ENCODE measurements at regions not wholly inside any gene's neighbourhood (a gene's known extent, or its start where the extent isn't known, plus 50 kb on each side); places are given as distances from the start of the nearest gene placed in this dataset.
"Not testable (repeated sequence)": the region's sequence is repeated elsewhere in the genome, so short reads cannot be mapped to it uniquely, and the experiment has no call there.

- not testable (repeated sequence) for H3K4me2 ChIP-seq, H3K27ac ChIP-seq, H3K27me3 ChIP-seq, H3K36me3 ChIP-seq, H3K4me3 ChIP-seq, H3K9ac ChIP-seq, H4K20me1 ChIP-seq
- H3K9me3 ChIP-seq = peaks cover 40% of the 10 kb centered on the region
- peaks cover 15% of the 10 kb centered on the region for H3K4me1 ChIP-seq
These were observed 77.5 kb downstream of the SNX5 start for GRCh38 chr20:17891131-17891530.

DNA sequence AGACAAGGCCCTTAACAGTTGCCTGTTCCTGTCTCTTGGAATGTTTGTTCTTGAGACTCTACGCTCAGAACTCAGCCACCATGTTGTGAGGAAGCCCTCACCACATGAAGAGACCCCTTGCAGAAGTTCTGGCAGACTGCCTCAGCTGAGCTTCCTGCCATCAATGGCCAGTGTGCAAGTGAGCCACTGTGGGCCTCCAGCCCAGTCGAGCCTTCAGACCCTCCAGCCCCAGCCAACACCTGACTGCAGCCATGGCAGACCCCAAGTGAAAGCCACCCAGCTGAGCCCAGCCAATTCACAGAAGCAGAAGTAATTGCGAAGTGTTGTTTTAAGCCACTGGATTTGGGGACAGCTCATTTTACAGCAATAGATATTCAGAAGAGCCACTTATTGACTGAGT is 78.3 kb downstream of the SNX5 start:
- H3K27ac ChIP-seq = no peak overlapping the region
- H3K4me2 ChIP-seq = no peak overlapping the region
- H3K9me3 ChIP-seq = peaks cover 40% of the 10 kb centered on the region
- no peak overlapping the region for H3K4me3 ChIP-seq
- no peaks in the 10 kb centered on the region for H3K36me3 ChIP-seq
- no peak overlapping the region for H3K9ac ChIP-seq
- no peaks in the 10 kb centered on the region for H4K20me1 ChIP-seq
- TF ChIP-seq Cebpa-rat (IDR thresholded peaks at IDR 0.05) = no peak
- H3K27me3 ChIP-seq = no peaks in the 10 kb centered on the region
- peaks cover 13% of the 10 kb centered on the region for H3K4me1 ChIP-seq

GRCh38 chr20:17889226-17889625 is 79.4 kb downstream of the SNX5 start:
- Histone ChIP-seq H4K20me1 (no peaks in the 10 kb centered on the region), H3K9me3 (peaks cover 40% of the 10 kb centered on the region), H3K4me2 (no peak overlapping the region), H3K36me3 (no peaks in the 10 kb centered on the region), H3K27me3 (no peaks in the 10 kb centered on the region), H3K27ac (no peak overlapping the region), H3K4me1 (peaks cover 13% of the 10 kb centered on the region), H3K4me3 (no peak overlapping the region), H3K9ac (no peak overlapping the region)
- TF ChIP-seq Cebpa-rat (IDR thresholded peaks at IDR 0.05) = no peak

DNA sequence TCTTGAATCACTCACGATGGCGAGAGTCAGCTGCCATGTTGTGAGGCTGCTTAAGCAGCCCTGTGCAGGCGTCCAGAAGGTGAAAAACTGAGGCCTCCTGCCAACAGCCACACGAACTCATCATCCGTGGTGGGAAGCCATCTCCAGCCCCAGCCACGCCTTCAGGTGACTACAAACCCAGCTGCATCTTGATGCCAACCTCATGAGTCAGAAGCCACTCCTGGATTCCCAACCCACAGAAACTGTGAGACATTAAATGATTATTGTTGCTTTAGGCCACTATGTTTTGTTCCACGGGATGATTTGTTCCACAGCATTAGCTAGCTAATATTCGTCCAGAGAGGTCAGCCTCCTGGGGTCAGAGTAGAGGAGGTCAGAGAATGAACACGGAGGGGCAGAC is 80.5 kb downstream of the SNX5 start:
- H3K27me3 ChIP-seq = no peaks in the 10 kb centered on the region
- H3K36me3 ChIP-seq = no peaks in the 10 kb centered on the region
- no peaks in the 10 kb centered on the region for H4K20me1 ChIP-seq
- TF ChIP-seq Cebpa-rat (IDR thresholded peaks at IDR 0.05) = no peak
- H3K9me3 ChIP-seq = peaks cover 40% of the 10 kb centered on the region
- H3K27ac ChIP-seq = no peak overlapping the region
- no peak overlapping the region for H3K4me2 ChIP-seq
- no peak overlapping the region for H3K9ac ChIP-seq
- H3K4me1 ChIP-seq = peaks cover 19% of the 10 kb centered on the region
- H3K4me3 ChIP-seq = no peak overlapping the region

DNA sequence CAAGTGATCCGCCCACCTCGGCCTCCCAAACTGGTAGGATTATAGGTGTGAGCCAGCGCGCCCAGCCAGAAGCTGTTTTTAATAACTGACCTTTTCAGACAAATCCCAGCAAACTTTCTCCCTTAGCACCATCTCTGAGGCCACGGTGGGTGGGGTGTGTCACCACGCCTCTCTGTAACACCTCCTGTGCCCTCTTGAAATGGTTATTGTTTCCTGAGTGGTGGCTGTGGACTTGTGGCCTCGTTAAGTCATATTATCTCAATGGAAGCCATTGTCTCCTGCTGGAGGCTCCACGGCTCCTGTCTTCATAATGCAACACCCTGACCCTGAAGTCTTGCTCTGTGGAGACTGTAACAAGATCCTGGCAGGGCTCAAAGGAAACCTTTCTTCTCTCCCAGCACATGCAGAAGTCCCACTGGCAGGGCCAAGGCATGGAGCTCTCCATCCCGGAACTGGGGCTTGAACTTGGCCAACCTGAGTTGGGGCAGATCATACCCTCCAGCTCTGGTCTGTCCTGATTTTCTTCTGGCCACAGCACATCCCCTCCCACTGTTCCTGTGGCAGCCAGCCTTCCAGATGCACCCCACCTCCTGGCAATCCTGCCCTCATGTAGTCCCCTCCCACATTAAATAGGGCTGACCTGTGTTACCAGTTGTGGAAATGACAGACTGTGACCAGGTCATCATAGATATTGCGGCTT is 81.1 kb downstream of the SNX5 start:
- no peak for TF ChIP-seq Cebpa-rat (IDR thresholded peaks at IDR 0.05)
- no peak overlapping the region for H3K27ac ChIP-seq
- H3K9me3 ChIP-seq = peaks cover 35% of the 10 kb centered on the region
- no peaks in the 10 kb centered on the region for H3K27me3 ChIP-seq
- no peaks in the 10 kb centered on the region for H4K20me1 ChIP-seq
- no peak overlapping the region for H3K4me2 ChIP-seq
- H3K36me3 ChIP-seq = no peaks in the 10 kb centered on the region
- peaks cover 20% of the 10 kb centered on the region for H3K4me1 ChIP-seq
- no peak overlapping the region for H3K9ac ChIP-seq
- H3K4me3 ChIP-seq = no peak overlapping the region

DNA sequence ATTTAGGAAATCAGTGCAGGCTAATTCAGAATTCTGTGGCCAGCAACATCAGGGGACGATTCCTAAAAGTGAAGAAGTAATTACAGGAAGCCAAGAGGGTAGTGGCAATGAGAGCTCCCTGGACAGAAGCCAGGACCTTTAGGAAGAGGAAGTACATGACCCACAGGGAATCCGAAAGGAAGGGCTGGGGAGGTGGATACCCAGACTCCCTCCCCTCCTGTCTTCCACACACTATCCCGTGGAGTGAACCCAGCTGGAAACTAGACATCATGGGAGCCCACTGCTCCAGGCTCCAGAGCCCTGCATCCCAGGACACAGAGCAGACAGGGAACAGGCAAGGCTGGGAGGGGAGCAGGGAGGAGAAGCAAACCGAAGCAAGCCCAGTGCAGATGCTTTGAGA is 83.0 kb downstream of the SNX5 start:
- H3K4me1 ChIP-seq = peaks cover 22% of the 10 kb centered on the region
- no peaks in the 10 kb centered on the region for H3K36me3 ChIP-seq
- no peak overlapping the region for H3K27ac ChIP-seq
- peak overlapping the region; percentile 42 for H3K4me2 ChIP-seq
- no peaks in the 10 kb centered on the region for H3K27me3 ChIP-seq
- TF ChIP-seq Cebpa-rat (IDR thresholded peaks at IDR 0.05) = no peak
- H3K9me3 ChIP-seq = peaks cover 17% of the 10 kb centered on the region
- H4K20me1 ChIP-seq = no peaks in the 10 kb centered on the region
- no peak overlapping the region for H3K4me3 ChIP-seq
- no peak overlapping the region for H3K9ac ChIP-seq

- peaks cover 13% of the 10 kb centered on the region for H3K9me3 ChIP-seq
- peaks cover 26% of the 10 kb centered on the region for H3K4me1 ChIP-seq
- no peaks in the 10 kb centered on the region for H4K20me1 ChIP-seq
- TF ChIP-seq Cebpa-rat (IDR thresholded peaks at IDR 0.05) = no peak
- H3K27ac ChIP-seq = no peak overlapping the region
- H3K36me3 ChIP-seq = no peaks in the 10 kb centered on the region
- H3K4me3 ChIP-seq = no peak overlapping the region
- no peaks in the 10 kb centered on the region for H3K27me3 ChIP-seq
- peak overlapping the region; percentile 42 for H3K4me2 ChIP-seq
- H3K9ac ChIP-seq = no peak overlapping the region
These were observed 83.5 kb downstream of the SNX5 start for GRCh38 chr20:17885076-17885475.

DNA sequence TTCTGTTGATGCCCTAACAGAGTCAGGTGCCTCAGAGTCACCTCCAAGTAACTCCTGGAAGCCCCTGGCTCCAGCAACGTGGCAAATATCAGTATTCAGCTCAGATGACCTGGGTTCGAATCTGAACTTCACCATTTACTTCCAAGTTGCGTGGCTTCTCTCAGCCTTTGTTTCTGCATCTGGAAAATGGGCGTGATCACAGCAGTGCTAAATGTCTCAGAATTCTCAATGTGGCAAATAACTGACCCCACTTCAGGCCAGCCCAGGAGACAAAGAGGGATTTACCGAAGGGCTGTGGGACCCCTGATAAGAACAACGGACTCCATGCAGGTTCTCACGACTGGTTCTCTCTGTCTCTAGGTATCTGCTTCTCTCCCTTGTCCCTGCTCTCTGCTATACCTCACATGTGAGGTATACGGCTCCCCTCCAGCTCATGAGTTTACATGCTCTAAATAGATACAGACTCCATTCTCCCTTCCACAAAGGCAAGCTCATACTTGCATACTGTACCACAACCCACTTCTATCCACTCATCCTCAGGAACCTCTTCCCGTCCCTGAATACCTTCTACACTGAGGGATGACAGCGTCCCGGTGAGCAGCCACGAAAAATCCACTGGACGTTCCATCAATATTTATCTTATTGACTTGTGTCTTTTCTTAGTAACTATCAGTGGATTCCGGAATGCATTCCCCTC is 84.1 kb downstream of the SNX5 start:
- Histone ChIP-seq H3K4me2 (0 out of 2 replicates have a peak overlapping the region, but pooled peaks have one; percentile 42), H3K4me3 (no peak overlapping the region), H3K27me3 (no peaks in the 10 kb centered on the region), H3K9ac (no peak overlapping the region), H4K20me1 (no peaks in the 10 kb centered on the region), H3K36me3 (no peaks in the 10 kb centered on the region), H3K4me1 (peaks cover 32% of the 10 kb centered on the region), H3K27ac (no peak overlapping the region), H3K9me3 (peaks cover 6% of the 10 kb centered on the region)
- TF ChIP-seq Cebpa-rat (IDR thresholded peaks at IDR 0.05) = no peak

GRCh38 chr20:17883592-17884306 is 84.8 kb downstream of the SNX5 start:
- no peaks in the 10 kb centered on the region for H4K20me1 ChIP-seq
- H3K4me1 ChIP-seq = peaks cover 39% of the 10 kb centered on the region
- no peaks in the 10 kb centered on the region for H3K36me3 ChIP-seq
- H3K27me3 ChIP-seq = no peaks in the 10 kb centered on the region
- no peak for TF ChIP-seq Cebpa-rat (IDR thresholded peaks at IDR 0.05)
- H3K4me2 ChIP-seq = peak overlapping the region; percentile 39
- H3K27ac ChIP-seq = no peak overlapping the region
- H3K9ac ChIP-seq = no peak overlapping the region
- H3K4me3 ChIP-seq = no peak overlapping the region
- no peaks in the 10 kb centered on the region for H3K9me3 ChIP-seq
